Chondrocyte (in vitro differentiated cells): ENCODE measurements at regions not wholly inside any gene's neighbourhood (a gene's known extent, or its start where the extent isn't known, plus 50 kb on each side); places are given as distances from the start of the nearest gene placed in this dataset. TPM values are rescaled to one million over a fixed set of nuclear protein-coding genes. Genes with fewer than 3 reads are reported as not detected.

Experiments used
- microRNA-seq: library from miRNA; unstranded; fragments of <30 nt; microRNA quantifications from one replicate; pipeline ENCODE4 v1.2.0, GENCODE V29; 2020; ENCODE audit warnings: borderline number of aligned reads

Small RNA genes in the stretch of these regions (microRNA-seq; reads per million reads assigned to microRNA genes)
- 2.2 reads per million for gene MIR1185-1
- gene MIR1185-2: not detected
- not detected for gene MIR1193
- gene MIR1197: not detected
- 2.2 reads per million for gene MIR134
- not detected for gene MIR154
- gene MIR299: not detected
- not detected for gene MIR300
- not detected for gene MIR323A
- not detected for gene MIR323B
- not detected for gene MIR329-1
- not detected for gene MIR329-2
- gene MIR369: 9.4 reads per million, percentile 21 among the genes with 10 or more reads in this experiment
- not detected for gene MIR376A1
- gene MIR376A2: not detected
- not detected for gene MIR376B
- gene MIR376C: 10.0 reads per million, percentile 22 among the genes with 10 or more reads in this experiment
- gene MIR377: not detected
- gene MIR379: 22.7 reads per million, percentile 38 among the genes with 10 or more reads in this experiment
- gene MIR380: not detected
- gene MIR381: not detected
- gene MIR382: 14.4 reads per million, percentile 28 among the genes with 10 or more reads in this experiment
- 18.8 reads per million, percentile 34 among the genes with 10 or more reads in this experiment for gene MIR409
- 22.2 reads per million, percentile 38 among the genes with 10 or more reads in this experiment for gene MIR411
- gene MIR412: not detected
- not detected for gene MIR485
- not detected for gene MIR487A
- 15.5 reads per million, percentile 30 among the genes with 10 or more reads in this experiment for gene MIR487B
- 3.3 reads per million for gene MIR494
- not detected for gene MIR495
- gene MIR496: not detected
- gene MIR539: not detected
- not detected for gene MIR541
- not detected for gene MIR543
- gene MIR544A: not detected
- gene MIR654: 4.4 reads per million
- not detected for gene MIR655
- gene MIR656: not detected
- gene MIR668: not detected
- not detected for gene MIR758
- not detected for gene MIR889
